ENCODE measurements at regions not wholly inside any gene's neighbourhood (a gene's known extent, or its start where the extent isn't known, plus 50 kb on each side); places are given as distances from the start of the nearest gene placed in this dataset.

DNA sequence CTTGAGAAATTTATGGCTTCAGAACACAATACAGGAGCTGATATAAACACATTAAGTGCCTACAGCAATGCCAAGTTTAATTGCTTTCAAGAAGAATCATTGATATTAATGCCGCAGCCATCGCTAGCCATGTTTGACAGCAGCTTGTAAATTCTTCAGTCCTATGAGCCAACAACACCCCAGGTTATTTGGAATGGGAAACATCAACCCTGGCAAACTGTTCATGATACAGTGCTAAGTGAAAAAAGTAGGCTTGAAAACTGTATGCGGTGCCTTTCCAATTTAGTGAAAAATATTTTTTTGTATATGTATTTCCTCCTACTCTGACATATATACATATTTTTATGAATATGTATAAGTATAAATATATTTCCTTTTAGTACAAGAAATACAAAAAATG is 142.6 kb downstream of the CSNK2A3 start:
- no peak overlapping the region for H3K27ac Mint-ChIP-seq
- no peak for DNase-seq
- intact Hi-C loops (cut with DNase I, micrococcal nuclease): no loop called here

GRCh38 chr11:11209967-11210366 is 143.1 kb downstream of the CSNK2A3 start:
- ATAC-seq (ENCODE audit: poor library complexity) (no peak), DNase-seq (no peak)
- no peak overlapping the region for H3K4me3 Mint-ChIP-seq
- no peak overlapping the region for H3K27ac Mint-ChIP-seq
- no peaks in the 10 kb centered on the region for H3K36me3 Mint-ChIP-seq (ENCODE audit: low read depth)
- peaks cover 23% of the 10 kb centered on the region for H3K27me3 Mint-ChIP-seq
- TF ChIP-seq, protein P1, sequence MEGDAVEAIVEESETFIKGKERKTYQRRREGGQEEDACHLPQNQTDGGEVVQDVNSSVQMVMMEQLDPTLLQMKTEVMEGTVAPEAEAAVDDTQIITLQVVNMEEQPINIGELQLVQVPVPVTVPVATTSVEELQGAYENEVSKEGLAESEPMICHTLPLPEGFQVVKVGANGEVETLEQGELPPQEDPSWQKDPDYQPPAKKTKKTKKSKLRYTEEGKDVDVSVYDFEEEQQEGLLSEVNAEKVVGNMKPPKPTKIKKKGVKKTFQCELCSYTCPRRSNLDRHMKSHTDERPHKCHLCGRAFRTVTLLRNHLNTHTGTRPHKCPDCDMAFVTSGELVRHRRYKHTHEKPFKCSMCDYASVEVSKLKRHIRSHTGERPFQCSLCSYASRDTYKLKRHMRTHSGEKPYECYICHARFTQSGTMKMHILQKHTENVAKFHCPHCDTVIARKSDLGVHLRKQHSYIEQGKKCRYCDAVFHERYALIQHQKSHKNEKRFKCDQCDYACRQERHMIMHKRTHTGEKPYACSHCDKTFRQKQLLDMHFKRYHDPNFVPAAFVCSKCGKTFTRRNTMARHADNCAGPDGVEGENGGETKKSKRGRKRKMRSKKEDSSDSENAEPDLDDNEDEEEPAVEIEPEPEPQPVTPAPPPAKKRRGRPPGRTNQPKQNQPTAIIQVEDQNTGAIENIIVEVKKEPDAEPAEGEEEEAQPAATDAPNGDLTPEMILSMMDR (IDR thresholded peaks at IDR 0.05): no peak
- H3K9me3 Mint-ChIP-seq: no peaks in the 10 kb centered on the region
- Histone ChIP-seq H3K36me3 (ENCODE audit: insufficient read depth, low read length) (no peaks in the 10 kb centered on the region), H3K27me3 (ENCODE audit: control insufficient read depth in 1 of 2, insufficient read depth in 2 of 2, low read length in 2 of 2) (no peaks in the 10 kb centered on the region), H3K4me3 (ENCODE audit: low read length) (no peak overlapping the region), H3K27ac (ENCODE audit: low read depth in 1 of 2, low read length in 2 of 2) (no peak overlapping the region), H3K4me1 (ENCODE audit: insufficient read depth, low read length) (no peaks in the 10 kb centered on the region), H3K9me3 (ENCODE audit: control insufficient read depth in 1 of 2, insufficient read depth in 1 of 2, low read length in 2 of 2) (no peaks in the 10 kb centered on the region)
- intact Hi-C loops (cut with DNase I, micrococcal nuclease): loop anchor here in 1 of 2 experiments (10.0 kb wide), 1 partner anchor 55 kb away; no protein-coding TSS in a partner anchor
- ChIA-PET CTCF (interaction anchor here (1.2 kb wide), 1 partner anchor 182 kb away, joined by 3 read pairs; no protein-coding TSS in a partner anchor), POLR2A (no interaction called here)
- H3K4me1 Mint-ChIP-seq (ENCODE audit: low read depth): no peaks in the 10 kb centered on the region

More for the DNA sequence above, 142.6 kb downstream of the CSNK2A3 start:
- Histone ChIP-seq H3K27ac (ENCODE audit: low read depth in 1 of 2, low read length in 2 of 2) (no peak overlapping the region), H3K27me3 (ENCODE audit: control insufficient read depth in 1 of 2, insufficient read depth in 2 of 2, low read length in 2 of 2) (no peaks in the 10 kb centered on the region), H3K36me3 (ENCODE audit: insufficient read depth, low read length) (no peaks in the 10 kb centered on the region), H3K9me3 (ENCODE audit: control insufficient read depth in 1 of 2, insufficient read depth in 1 of 2, low read length in 2 of 2) (no peaks in the 10 kb centered on the region), H3K4me1 (ENCODE audit: insufficient read depth, low read length) (no peaks in the 10 kb centered on the region), H3K4me3 (ENCODE audit: low read length) (no peak overlapping the region)
- Mint-ChIP-seq H3K27me3 (peaks cover 22% of the 10 kb centered on the region), H3K4me1 (ENCODE audit: low read depth) (no peaks in the 10 kb centered on the region), H3K36me3 (ENCODE audit: low read depth) (no peaks in the 10 kb centered on the region), H3K9me3 (no peaks in the 10 kb centered on the region), H3K4me3 (no peak overlapping the region)
- ChIA-PET POLR2A (no interaction called here), CTCF (interaction anchor here (1.2 kb wide), 1 partner anchor 182 kb away, joined by 3 read pairs; no protein-coding TSS in a partner anchor)
- no peak for ATAC-seq (ENCODE audit: poor library complexity)
- TF ChIP-seq, protein P1 (IDR thresholded peaks at IDR 0.05): no peak

DNA sequence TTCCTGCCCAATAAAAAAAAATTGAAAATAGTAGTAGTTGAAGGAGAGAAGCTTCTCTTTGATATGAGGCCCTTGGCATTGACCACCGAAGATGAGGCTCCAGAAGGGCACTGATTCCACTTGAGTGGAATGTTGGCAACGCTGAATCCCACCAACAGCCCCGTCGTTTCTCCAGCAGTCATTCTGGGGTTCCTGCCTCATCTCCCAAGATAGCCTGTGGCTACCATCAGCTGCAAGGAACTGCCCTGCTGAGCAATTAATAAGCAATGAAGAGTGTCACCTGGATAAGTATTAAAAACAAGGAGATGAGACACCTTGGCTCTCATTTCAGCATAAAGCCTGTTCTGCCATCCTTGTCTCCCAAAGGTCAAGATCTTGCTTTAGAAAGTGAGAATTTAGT is 144.1 kb downstream of the CSNK2A3 start:
- ChIA-PET CTCF (interaction anchor here (1.0 kb wide), 1 partner anchor 181 kb away, joined by 4 read pairs; no protein-coding TSS in a partner anchor), POLR2A (no interaction called here)
- H3K4me3 Mint-ChIP-seq: no peak overlapping the region
- peaks cover 32% of the 10 kb centered on the region for H3K27me3 Mint-ChIP-seq
- no peak for DNase-seq
- no peak overlapping the region for H3K27ac Mint-ChIP-seq
- no peak for ATAC-seq (ENCODE audit: poor library complexity)
- intact Hi-C loops (cut with DNase I, micrococcal nuclease): loop anchor here in 1 of 2 experiments (10.0 kb wide), 1 partner anchor 56 kb away; no protein-coding TSS in a partner anchor
- no peaks in the 10 kb centered on the region for H3K36me3 ChIP-seq (ENCODE audit: insufficient read depth, low read length)
- TF ChIP-seq, protein P1 (IDR thresholded peaks at IDR 0.05): no peak
- H3K36me3 Mint-ChIP-seq (ENCODE audit: low read depth): no peaks in the 10 kb centered on the region
- H3K4me1 Mint-ChIP-seq (ENCODE audit: low read depth): no peaks in the 10 kb centered on the region
- no peaks in the 10 kb centered on the region for H3K27me3 ChIP-seq (ENCODE audit: control insufficient read depth in 1 of 2, insufficient read depth in 2 of 2, low read length in 2 of 2)
- H3K27ac ChIP-seq (ENCODE audit: low read depth in 1 of 2, low read length in 2 of 2): no peak overlapping the region
- no peaks in the 10 kb centered on the region for H3K9me3 Mint-ChIP-seq
- no peaks in the 10 kb centered on the region for H3K4me1 ChIP-seq (ENCODE audit: insufficient read depth, low read length)
- no peaks in the 10 kb centered on the region for H3K9me3 ChIP-seq (ENCODE audit: control insufficient read depth in 1 of 2, insufficient read depth in 1 of 2, low read length in 2 of 2)
- no peak overlapping the region for H3K4me3 ChIP-seq (ENCODE audit: low read length)
